Ishikawa (cell line): ENCODE measurements at regions not wholly inside any gene's neighbourhood (a gene's known extent, or its start where the extent isn't known, plus 50 kb on each side); places are given as distances from the start of the nearest gene placed in this dataset.

Experiments
- CEBPB ChIP-seq: IDR thresholded peaks from 2 replicates; pipeline ENCODE4 v1.6.1; 2012
- MAX ChIP-seq: IDR thresholded peaks from 2 replicates; pipeline ENCODE4 v1.6.1; 2012
- RAD21 ChIP-seq: IDR thresholded peaks from 2 replicates; pipeline ENCODE4 v1.6.1; 2012; ENCODE audit warnings: low read depth

DNA sequence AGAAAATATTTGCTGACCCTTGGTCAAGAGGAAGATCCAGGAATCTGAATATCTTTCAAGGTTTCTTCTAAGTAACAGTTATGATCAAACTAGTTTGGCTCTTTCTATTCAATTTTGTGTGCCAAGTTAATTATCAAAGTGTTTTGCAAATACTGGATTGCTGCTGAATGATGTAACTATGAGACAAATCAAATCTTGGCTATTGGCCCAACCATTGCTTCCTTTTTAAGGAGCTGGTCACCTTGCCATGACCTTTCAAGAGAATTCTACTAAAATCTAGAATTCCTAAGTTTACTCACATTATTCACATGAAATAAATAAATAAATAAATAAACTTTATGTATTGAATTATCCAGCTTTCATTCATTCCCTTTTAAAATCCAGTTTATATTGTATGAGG lies 371.8 kb downstream of the SLITRK6 start:
- no peak for TF ChIP-seq MAX
- TF ChIP-seq CEBPB: no peak
- no peak for TF ChIP-seq RAD21
